Kidney (tissue), 13 donors: ENCODE measurements at regions not wholly inside any gene's neighbourhood (a gene's known extent, or its start where the extent isn't known, plus 50 kb on each side); places are given as distances from the start of the nearest gene placed in this dataset.

ENCODE experiments used
- DNase-seq, 5 donors: peaks; one replicate each; pipeline ENCODE4 v3.0.0-alpha.2; 2013 to 2020
- FAIRE-seq: peaks from 2 replicates; lab custom pipeline; 2012; peaks lifted over from hg19 to GRCh38; lab: Jason Lieb, UNC
- H3K27ac ChIP-seq, 2 donors: one replicate each; pipeline ENCODE4 v1.7.0; 2013; ENCODE audit warnings: low read depth in 2 of 2, low read length in 2 of 2, inconsistent platforms in 1 of 2
- H3K27me3 ChIP-seq: one replicate; pipeline ENCODE4 v1.7.1; 2013; ENCODE audit warnings: low read length, inconsistent platforms; ENCODE audit not compliant: control insufficient read depth, insufficient read depth
- H3K36me3 ChIP-seq, 3 donors: one replicate each; pipeline versions ENCODE4 v1.7.0 to v1.7.1; 2013; ENCODE audit warnings: low read length in 3 of 3, control low read depth in 1 of 3, inconsistent platforms in 1 of 3; ENCODE audit not compliant: insufficient read depth in 3 of 3, control insufficient read depth in 2 of 3
- H3K4me1 ChIP-seq, 3 donors: one replicate each; pipeline versions ENCODE4 v1.7.0 to v1.7.1; 2013; ENCODE audit warnings: low read length in 3 of 3, inconsistent platforms in 1 of 3, low read depth in 1 of 3; ENCODE audit not compliant: control insufficient read depth in 2 of 3, insufficient read depth in 2 of 3
- H3K4me3 ChIP-seq, 3 donors: one replicate each; pipeline versions ENCODE4 v1.7.0 to v1.8.1; 2013; ENCODE audit warnings: low read length in 3 of 3, control low read depth in 1 of 3, inconsistent platforms in 1 of 3
- H3K9ac ChIP-seq, 3 donors: one replicate each; pipeline versions ENCODE4 v1.7.0 to v1.7.1; 2013; ENCODE audit warnings: low read length in 3 of 3, control low read depth in 1 of 3, inconsistent platforms in 1 of 3
- H3K9me3 ChIP-seq, 3 donors: one replicate each; pipeline versions ENCODE4 v1.7.0 to v1.7.1; 2013; ENCODE audit warnings: low read length in 3 of 3, control low read depth in 1 of 3, inconsistent platforms in 1 of 3; ENCODE audit not compliant: control insufficient read depth in 2 of 3, insufficient read depth in 1 of 3
- intact Hi-C: fragments of 100-400 bp; cut with DNase I; formaldehyde crosslinking; loops from one replicate; pipeline ENCODE4 v1.11.1; 2022
- TF ChIP-seq, protein P1 (sequence below): IDR thresholded peaks from 3 replicates; pipeline ENCODE4 v1.5.1; 2012; ENCODE audit warnings: mild to moderate bottlenecking, moderate library complexity, borderline replicate concordance; ENCODE audit not compliant: insufficient read depth; ENCODE audit errors: extremely low read depth
- donor health status: control.
- donor health status: control.
- donor health status: control.
- donor health status: control.
- donor health status: control.
- donor health status: DM: yes; HTN: yes; CAD: no.
- donor health status: Normal renal cell carcinoma (clear cell type).

DNA sequence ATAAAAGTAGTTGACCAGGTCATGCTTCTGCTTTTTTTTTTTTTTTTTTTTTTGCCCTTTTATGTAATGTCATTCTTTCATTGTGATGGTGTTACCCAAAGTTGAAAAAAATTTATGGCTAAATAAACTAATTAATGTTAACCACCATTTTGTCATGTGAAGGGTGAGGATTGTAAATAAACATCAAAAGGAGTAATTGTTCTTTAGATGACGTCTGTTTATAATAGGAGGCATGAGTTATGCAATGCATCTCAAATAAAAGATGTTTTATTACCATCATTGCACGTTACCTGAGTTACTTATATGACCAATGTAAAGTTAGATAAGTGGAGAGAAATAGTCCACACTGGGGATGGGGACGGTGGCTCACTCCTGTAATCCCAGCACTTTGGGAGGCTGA lies 349.9 kb upstream of the PDE3A start:
- Histone ChIP-seq H3K9me3 (no peaks in the 10 kb centered on the region), H3K9ac (no peak overlapping the region), H3K4me3 (no peak overlapping the region), H3K4me1 (no peaks in the 10 kb centered on the region), H3K27ac (no peak overlapping the region), H3K27me3 (no peaks in the 10 kb centered on the region), H3K36me3 (no peaks in the 10 kb centered on the region)
- intact Hi-C loops = no loop called here
- TF ChIP-seq, protein P1, sequence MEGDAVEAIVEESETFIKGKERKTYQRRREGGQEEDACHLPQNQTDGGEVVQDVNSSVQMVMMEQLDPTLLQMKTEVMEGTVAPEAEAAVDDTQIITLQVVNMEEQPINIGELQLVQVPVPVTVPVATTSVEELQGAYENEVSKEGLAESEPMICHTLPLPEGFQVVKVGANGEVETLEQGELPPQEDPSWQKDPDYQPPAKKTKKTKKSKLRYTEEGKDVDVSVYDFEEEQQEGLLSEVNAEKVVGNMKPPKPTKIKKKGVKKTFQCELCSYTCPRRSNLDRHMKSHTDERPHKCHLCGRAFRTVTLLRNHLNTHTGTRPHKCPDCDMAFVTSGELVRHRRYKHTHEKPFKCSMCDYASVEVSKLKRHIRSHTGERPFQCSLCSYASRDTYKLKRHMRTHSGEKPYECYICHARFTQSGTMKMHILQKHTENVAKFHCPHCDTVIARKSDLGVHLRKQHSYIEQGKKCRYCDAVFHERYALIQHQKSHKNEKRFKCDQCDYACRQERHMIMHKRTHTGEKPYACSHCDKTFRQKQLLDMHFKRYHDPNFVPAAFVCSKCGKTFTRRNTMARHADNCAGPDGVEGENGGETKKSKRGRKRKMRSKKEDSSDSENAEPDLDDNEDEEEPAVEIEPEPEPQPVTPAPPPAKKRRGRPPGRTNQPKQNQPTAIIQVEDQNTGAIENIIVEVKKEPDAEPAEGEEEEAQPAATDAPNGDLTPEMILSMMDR = no peak
- no peak for FAIRE-seq
- no peak for DNase-seq

DNA sequence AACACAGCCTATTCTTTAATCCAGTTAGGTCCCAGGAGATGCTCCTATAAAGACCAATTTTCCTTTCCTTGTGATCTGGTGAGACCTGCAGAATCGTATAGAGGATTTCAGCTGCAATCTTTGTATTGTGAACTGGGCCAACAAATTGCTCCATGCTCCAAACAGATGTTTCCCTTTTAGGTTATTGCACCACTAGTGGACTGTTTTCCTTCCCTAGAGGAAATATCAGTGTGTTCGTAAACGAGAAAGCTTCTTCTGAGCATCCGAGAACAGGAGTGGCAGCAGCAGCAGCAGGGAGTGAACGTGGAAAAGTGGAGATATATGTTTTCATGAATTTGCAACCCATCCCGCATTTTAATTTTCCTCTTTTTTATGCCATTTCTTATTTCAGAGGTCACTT lies 344.1 kb upstream of the PDE3A start:
- TF ChIP-seq, protein P1 = no peak
- no peak for FAIRE-seq
- no peaks in the 10 kb centered on the region for H3K27me3 ChIP-seq
- no peaks in the 10 kb centered on the region for H3K4me1 ChIP-seq
- H3K27ac ChIP-seq = no peak overlapping the region
- intact Hi-C loops = no loop called here
- H3K4me3 ChIP-seq = no peak overlapping the region
- H3K9me3 ChIP-seq = no peaks in the 10 kb centered on the region
- no peak overlapping the region for H3K9ac ChIP-seq
- H3K36me3 ChIP-seq = no peaks in the 10 kb centered on the region
- peak in 2 of 5 donors; percentile 50 to 84 for DNase-seq

DNA sequence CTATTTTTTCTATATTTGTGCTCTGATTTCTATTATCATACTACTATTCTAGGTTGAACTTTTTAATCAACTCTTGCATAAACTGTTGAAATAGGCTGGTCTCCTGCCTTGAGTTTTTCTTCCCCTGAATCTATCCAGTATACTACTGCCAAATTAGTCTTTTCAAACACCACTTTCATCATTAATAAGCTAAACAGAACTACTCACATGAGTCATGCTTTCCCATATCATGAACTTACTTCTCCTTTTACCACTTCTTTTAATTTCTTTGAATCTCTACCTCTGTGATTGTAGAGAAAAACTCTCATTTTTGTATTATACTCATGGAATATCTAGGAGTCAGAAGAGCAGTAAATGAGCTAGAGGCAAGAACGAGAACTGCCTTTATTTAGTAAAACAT lies 340.3 kb upstream of the PDE3A start:
- H3K4me1 ChIP-seq = no peaks in the 10 kb centered on the region
- no peak for FAIRE-seq
- no peak overlapping the region for H3K27ac ChIP-seq
- TF ChIP-seq, protein P1 = no peak
- H3K4me3 ChIP-seq = no peak overlapping the region
- H3K36me3 ChIP-seq = no peaks in the 10 kb centered on the region
- H3K27me3 ChIP-seq = no peaks in the 10 kb centered on the region
- no peak for DNase-seq
- H3K9ac ChIP-seq = no peak overlapping the region
- H3K9me3 ChIP-seq = no peaks in the 10 kb centered on the region
- intact Hi-C loops = no loop called here

DNA sequence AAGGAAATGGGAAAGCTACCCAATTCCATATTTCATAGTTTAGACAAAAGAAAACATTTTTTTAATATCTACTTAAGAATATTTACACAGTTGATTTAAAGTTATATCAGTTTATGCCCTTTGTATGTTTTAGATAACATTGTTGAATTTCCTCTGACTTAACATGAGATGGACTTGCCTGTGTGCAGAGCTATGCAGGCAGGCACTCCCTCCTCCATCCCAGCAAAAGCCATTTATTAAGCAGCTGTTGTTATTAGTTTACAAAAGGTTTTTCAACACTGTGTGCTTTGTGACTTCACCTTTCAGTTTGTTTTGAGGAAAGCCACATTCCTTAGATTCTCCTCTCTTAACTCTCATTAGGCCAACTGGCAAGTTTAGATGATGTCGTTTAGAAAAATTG lies 337.5 kb upstream of the PDE3A start:
- Histone ChIP-seq H3K9ac (no peak overlapping the region), H3K4me1 (no peaks in the 10 kb centered on the region), H3K27ac (no peak overlapping the region), H3K27me3 (no peaks in the 10 kb centered on the region), H3K9me3 (no peaks in the 10 kb centered on the region), H3K4me3 (no peak overlapping the region), H3K36me3 (no peaks in the 10 kb centered on the region)
- FAIRE-seq (no peak), DNase-seq (peak in 2 of 5 donors; percentile 35 to 54)
- TF ChIP-seq, protein P1 = no peak
- intact Hi-C loops = no loop called here
